ENCODE measurements at regions not wholly inside any gene's neighbourhood (a gene's known extent, or its start where the extent isn't known, plus 50 kb on each side); places are given as distances from the start of the nearest gene placed in this dataset.

- Mint-ChIP-seq H3K27ac (peak overlapping the region in 3 of 10 donors; percentile 30 to 46 (median 38)), H3K36me3 (no peaks in the 10 kb centered on the region), H3K4me1 (peaks cover 8 to 29% (median 13%) of the 10 kb centered on the region in 4 donors), H3K4me3 (no peak overlapping the region), H3K9me3 (no peaks in the 10 kb centered on the region), H3K27me3 (no peaks in the 10 kb centered on the region)
- ATAC-seq = no peak
- POLR2A ChIA-PET = interaction anchor here (0.6 to 1.4 kb wide), 2 partner anchors 9 to 97 kb away, joined by 3 read pairs; no protein-coding TSS in a partner anchor
- DNase-seq = no peak
Measured at GRCh38 chr9:129343424-129344375, 165.6 kb upstream of the IER5L start.

GRCh38 chr9:129342591-129343423 lies 164.7 kb upstream of the IER5L start:
- H3K4me1 Mint-ChIP-seq = peaks cover 8 to 26% (median 14%) of the 10 kb centered on the region in 4 donors
- H3K27me3 Mint-ChIP-seq = no peaks in the 10 kb centered on the region
- no peaks in the 10 kb centered on the region for H3K9me3 Mint-ChIP-seq
- peak overlapping the region in 2 of 10 donors; percentile 38 to 46 for H3K27ac Mint-ChIP-seq
- DNase-seq (no peak), ATAC-seq (no peak)
- POLR2A ChIA-PET = interaction anchor here (1.4 kb wide), 1 partner anchor 8 kb away, joined by 3 read pairs; no protein-coding TSS in a partner anchor
- no peak overlapping the region for H3K4me3 Mint-ChIP-seq
- no peaks in the 10 kb centered on the region for H3K36me3 Mint-ChIP-seq

GRCh38 chr9:129341987-129342348 lies 163.9 kb upstream of the IER5L start:
- Mint-ChIP-seq H3K27me3 (no peaks in the 10 kb centered on the region), H3K4me3 (no peak overlapping the region), H3K9me3 (no peaks in the 10 kb centered on the region), H3K4me1 (peaks cover 7 to 26% (median 13%) of the 10 kb centered on the region in 4 donors), H3K27ac (peak overlapping the region in 3 of 10 donors; percentile 28 to 60 (median 29)), H3K36me3 (no peaks in the 10 kb centered on the region)
- DNase-seq (no peak), ATAC-seq (no peak)
- POLR2A ChIA-PET = interaction anchor here (1.0 kb wide), 1 partner anchor 63 kb away, joined by 4 read pairs; no protein-coding TSS in a partner anchor

GRCh38 chr9:129341171-129341986 lies 163.3 kb upstream of the IER5L start:
- POLR2A ChIA-PET = interaction anchor here (0.6 to 1.0 kb wide), 2 partner anchors 40 to 63 kb away, joined by 3 to 4 read pairs; no protein-coding TSS in a partner anchor
- Mint-ChIP-seq H3K4me3 (no peak overlapping the region), H3K27me3 (no peaks in the 10 kb centered on the region), H3K4me1 (peaks cover 7 to 26% (median 14%) of the 10 kb centered on the region in 4 donors), H3K27ac (peak overlapping the region in 1 of 10 donors; percentile 28), H3K36me3 (no peaks in the 10 kb centered on the region), H3K9me3 (no peaks in the 10 kb centered on the region)
- no peak for DNase-seq
- ATAC-seq = no peak

GRCh38 chr9:129340427-129341170 lies 162.5 kb upstream of the IER5L start:
- POLR2A ChIA-PET = no interaction called here
- DNase-seq (no peak), ATAC-seq (no peak)
- Mint-ChIP-seq H3K4me3 (no peak overlapping the region), H3K27ac (no peak overlapping the region), H3K4me1 (peaks cover 12 to 26% (median 17%) of the 10 kb centered on the region in 4 donors), H3K27me3 (no peaks in the 10 kb centered on the region), H3K36me3 (no peaks in the 10 kb centered on the region), H3K9me3 (no peaks in the 10 kb centered on the region)

GRCh38 chr9:129339539-129340157 lies 161.6 kb upstream of the IER5L start:
- H3K27me3 Mint-ChIP-seq = no peaks in the 10 kb centered on the region
- H3K4me3 Mint-ChIP-seq = no peak overlapping the region
- POLR2A ChIA-PET = no interaction called here
- DNase-seq (no peak), ATAC-seq (no peak)
- peaks cover 14 to 26% (median 23%) of the 10 kb centered on the region in 4 donors for H3K4me1 Mint-ChIP-seq
- no peaks in the 10 kb centered on the region for H3K36me3 Mint-ChIP-seq
- H3K9me3 Mint-ChIP-seq = no peaks in the 10 kb centered on the region
- no peak overlapping the region for H3K27ac Mint-ChIP-seq

- H3K4me3 Mint-ChIP-seq = no peak overlapping the region
- DNase-seq = no peak
- no peaks in the 10 kb centered on the region for H3K9me3 Mint-ChIP-seq
- no peak for ATAC-seq
- POLR2A ChIA-PET = interaction anchor here (0.6 to 0.9 kb wide), 3 partner anchors 9 to 63 kb away, joined by 3 to 4 read pairs (median 3); no protein-coding TSS in a partner anchor
- no peaks in the 10 kb centered on the region for H3K27me3 Mint-ChIP-seq
- no peak overlapping the region for H3K27ac Mint-ChIP-seq
- no peaks in the 10 kb centered on the region for H3K36me3 Mint-ChIP-seq
- H3K4me1 Mint-ChIP-seq = peaks cover 20 to 32% (median 29%) of the 10 kb centered on the region in 4 donors
Measured at GRCh38 chr9:129338724-129339430, 160.8 kb upstream of the IER5L start.

GRCh38 chr9:129337336-129338140 lies 159.5 kb upstream of the IER5L start:
- Mint-ChIP-seq H3K27me3 (no peaks in the 10 kb centered on the region), H3K9me3 (no peaks in the 10 kb centered on the region), H3K4me1 (peaks cover 20 to 37% (median 31%) of the 10 kb centered on the region in 4 donors), H3K27ac (peak overlapping the region in 4 of 10 donors; percentile 1 to 90 (median 16)), H3K36me3 (no peaks in the 10 kb centered on the region), H3K4me3 (peak overlapping the region in 9 of 10 donors; percentile 6 to 97 (median 83))
- ATAC-seq = no peak
- POLR2A ChIA-PET = interaction anchor here (0.7 to 0.9 kb wide), 2 partner anchors 8 to 21 kb away, joined by 3 to 6 read pairs; no protein-coding TSS in a partner anchor
- no peak for DNase-seq

GRCh38 chr9:129336601-129337331 lies 158.7 kb upstream of the IER5L start:
- peak in 6 of 10 donors; percentile 8 to 37 (median 31) for DNase-seq
- peaks cover 20 to 37% (median 31%) of the 10 kb centered on the region in 4 donors for H3K4me1 Mint-ChIP-seq
- ATAC-seq = peak; percentile 65 to 66
- no peaks in the 10 kb centered on the region for H3K9me3 Mint-ChIP-seq
- H3K27me3 Mint-ChIP-seq = no peaks in the 10 kb centered on the region
- POLR2A ChIA-PET = interaction anchor here (1.0 to 3.5 kb wide), 5 partner anchors 16 to 159 kb away, joined by 3 to 19 read pairs (median 9); partner anchors contain the start of gene IER5L
- H3K27ac Mint-ChIP-seq = peak overlapping the region; percentile 18 to 90 (median 77)
- peak overlapping the region; percentile 80 to 97 (median 86) for H3K4me3 Mint-ChIP-seq
- no peaks in the 10 kb centered on the region for H3K36me3 Mint-ChIP-seq
